HCT116 (cell line): ENCODE measurements at regions not wholly inside any gene's neighbourhood (a gene's known extent, or its start where the extent isn't known, plus 50 kb on each side); places are given as distances from the start of the nearest gene placed in this dataset.

ENCODE experiments used
- ATAC-seq: fragments of 200-7000 bp; cut with Tn5 transposase; 2 replicates; pipeline ENCODE4 v1.9.1; 2020; ENCODE audit warnings: mild to moderate bottlenecking, moderate library complexity
- BruUV-seq: library from RNA; stranded (reverse); fragments of 400-500 nt; replicated peaks from 2 replicates; lab custom pipeline; 2021; lab: Mats Ljungman, UMichigan
- CTCF ChIA-PET: fragments of 300-600 bp; sonication (Branson Sonifier 250); formaldehyde crosslinking; loops from one replicate; lab custom pipeline; 2021; ENCODE audit warnings: antibody characterized with exemption; lab: Charles Lee
- POLR2A ChIA-PET: fragments of 300-600, 350-600 bp; sonication (Branson Sonifier 250); formaldehyde crosslinking; loops from one replicate; lab custom pipeline; 2021; ENCODE audit warnings: antibody characterized with exemption; lab: Charles Lee
- RAD21 ChIA-PET, 2 experiments: fragments of 300-600 bp; sonication (Branson Sonifier 250); formaldehyde crosslinking; loops; one replicate each; lab custom pipeline; 2023; ENCODE audit warnings: low total read pairs in 2 of 2; ENCODE audit not compliant: uncharacterized antibody in 2 of 2, unreplicated experiment in 2 of 2, low non-redundant PET in 1 of 2; lab: Charles Lee
- DNase-seq: peaks from one replicate; pipeline ENCODE4 v3.0.0-alpha.2; 2010; ENCODE audit warnings: low read depth, low spot score
- H2AFZ ChIP-seq: fragments of 200-600 bp; shearing (Covaris generic), sonication (generic); 2 replicates; pipeline ENCODE4 v1.6.1; 2017; ENCODE audit warnings: low read depth, mixed run types, mixed read lengths, antibody characterized with exemption, low read length; ENCODE audit not compliant: poor library complexity, severe bottlenecking
- H3K27ac ChIP-seq: 2 replicates; pipeline ENCODE4 v1.5.1; 2012; ENCODE audit warnings: low read depth, low read length
- H3K27me3 ChIP-seq: fragments of 200-600 bp; sonication (generic); 2 replicates; pipeline ENCODE4 v1.6.1; 2016; ENCODE audit warnings: mixed run types, low read length, mixed read lengths; ENCODE audit not compliant: insufficient read depth
- H3K36me3 ChIP-seq, 2 experiments: fragments of 200-500 bp in 1 of 2; fragments of 200-600 bp in 1 of 2; sonication (Bioruptor generic) in 1 of 2; sonication (generic) in 1 of 2; 2 replicates each; pipeline versions ENCODE4 v1.5.1 to v1.6.1; 2014 to 2016; ENCODE audit warnings: low read length in 2 of 2, inconsistent platforms in 1 of 2, mixed read lengths in 1 of 2, mixed run types in 1 of 2; ENCODE audit not compliant: insufficient read depth in 2 of 2, control insufficient read depth in 1 of 2
- H3K4me1 ChIP-seq, 2 experiments: fragments of 200-600 bp in 1 of 2; sonication (generic) in 1 of 2; 2 replicates each; pipeline versions ENCODE4 v1.5.1 to v1.6.1; 2012 to 2017; ENCODE audit warnings: low read length in 2 of 2, inconsistent platforms in 1 of 2, mild to moderate bottlenecking in 1 of 2, mixed read lengths in 1 of 2, mixed run types in 1 of 2, moderate library complexity in 1 of 2; ENCODE audit not compliant: insufficient read depth in 2 of 2, control insufficient read depth in 1 of 2
- H3K4me2 ChIP-seq: fragments of 200-600 bp; sonication (generic); 2 replicates; pipeline ENCODE4 v1.6.1; 2017; ENCODE audit warnings: mixed run types, low read length, mixed read lengths
- H3K4me3 ChIP-seq, 2 experiments: fragments of 200-600 bp in 1 of 2; sonication (generic) in 1 of 2; replicated peaks in 1 of 2; 2 replicates each; pipeline ENCODE4 v1.5.1; 2011 to 2016; ENCODE audit warnings: low read length in 2 of 2, control low read depth in 1 of 2, low read depth in 1 of 2, mild to moderate bottlenecking in 1 of 2, mixed read lengths in 1 of 2, mixed run types in 1 of 2
- H3K79me2 ChIP-seq: fragments of 200-600 bp; sonication (generic); 2 replicates; pipeline ENCODE4 v1.6.1; 2017; ENCODE audit warnings: mild to moderate bottlenecking, mixed run types, low read length, moderate library complexity, mixed read lengths; ENCODE audit not compliant: insufficient read depth
- H3K9ac ChIP-seq: fragments of 200-600 bp; sonication (generic); 2 replicates; pipeline ENCODE4 v1.6.1; 2016; ENCODE audit warnings: low read length, mixed read lengths
- H3K9me2 ChIP-seq: fragments of 200-600 bp; sonication (generic), shearing (Covaris generic); 2 replicates; pipeline ENCODE4 v1.6.1; 2017; ENCODE audit warnings: mixed run types, mild to moderate bottlenecking, moderate library complexity; ENCODE audit not compliant: insufficient read depth
- H3K9me3 ChIP-seq, 2 experiments: fragments of 200-500 bp in 1 of 2; fragments of 200-600 bp in 1 of 2; sonication (Bioruptor generic) in 1 of 2; sonication (generic) in 1 of 2; 2 replicates each; pipeline ENCODE4 v1.6.1; 2014 to 2017; ENCODE audit warnings: low read length in 2 of 2, mixed read lengths in 2 of 2, inconsistent platforms in 1 of 2, low read depth in 1 of 2, mild to moderate bottlenecking in 1 of 2, mixed run types in 1 of 2, moderate library complexity in 1 of 2; ENCODE audit not compliant: control insufficient read depth in 1 of 2, insufficient read depth in 1 of 2
- H4K20me1 ChIP-seq: fragments of 200-600 bp; sonication (generic), shearing (Covaris generic); 2 replicates; pipeline ENCODE4 v1.6.1; 2017; ENCODE audit warnings: mixed run types, mild to moderate bottlenecking, moderate library complexity; ENCODE audit not compliant: insufficient read depth
- CEBPB ChIP-seq: IDR thresholded peaks from 2 replicates; pipeline ENCODE4 v1.6.1; 2012; ENCODE audit warnings: low read depth
- EGR1 ChIP-seq: IDR thresholded peaks from 2 replicates; pipeline ENCODE4 v1.6.1; 2012; ENCODE audit warnings: low read depth
- ELF1 ChIP-seq: IDR thresholded peaks from 2 replicates; pipeline ENCODE4 v1.6.1; 2012; ENCODE audit warnings: low read depth, borderline replicate concordance
- JUND ChIP-seq: IDR thresholded peaks from 2 replicates; pipeline ENCODE4 v1.6.1; 2012
- RAD21 ChIP-seq: IDR thresholded peaks from 2 replicates; pipeline ENCODE4 v1.6.1; 2012; ENCODE audit warnings: low read depth, mild to moderate bottlenecking
- SP1 ChIP-seq: IDR thresholded peaks from 2 replicates; pipeline ENCODE4 v1.6.1; 2012; ENCODE audit warnings: low read depth
- ZFX ChIP-seq: fragments of 450-650 bp; IDR thresholded peaks from 2 replicates; pipeline ENCODE4 v1.6.1; 2017
- intact Hi-C: fragments of 100-400 bp; cut with micrococcal nuclease; formaldehyde crosslinking; loops from 2 replicates; pipeline ENCODE4 v1.10.0; 2022
- TF ChIP-seq, protein P1 (sequence below): IDR thresholded peaks from 2 replicates; pipeline ENCODE4 v1.6.1; 2012

DNA sequence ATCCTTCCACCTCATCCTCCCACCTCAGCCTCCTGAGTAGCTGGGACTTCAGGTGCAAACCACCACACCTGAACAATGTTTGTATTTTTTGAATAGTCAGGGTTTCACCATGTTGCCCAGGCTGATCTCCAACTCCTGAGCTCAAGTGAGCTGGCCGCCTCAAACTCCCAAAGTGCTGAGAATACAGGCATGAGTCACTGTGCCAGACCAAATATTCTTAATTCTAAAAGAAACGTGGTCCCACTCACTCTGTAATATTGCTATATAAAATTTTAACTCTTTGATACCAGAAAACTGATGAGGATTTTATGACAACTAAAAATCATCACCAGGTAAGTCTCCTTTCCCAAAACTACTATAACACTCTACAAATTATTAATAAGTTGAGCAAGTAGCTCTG is 716.8 kb upstream of the GJE1 start:
- Histone ChIP-seq H3K9me3 (no peaks in the 10 kb centered on the region; a peak in 1 of 4 replicates), H3K79me2 (no peaks in the 10 kb centered on the region), H3K4me2 (no peak overlapping the region), H4K20me1 (no peaks in the 10 kb centered on the region), H3K27ac (no peak overlapping the region), H3K9me2 (no peaks in the 10 kb centered on the region), H3K4me1 (no peaks in the 10 kb centered on the region), H3K36me3 (no peaks in the 10 kb centered on the region), H2AFZ (no peak overlapping the region), H3K4me3 (no peak overlapping the region), H3K27me3 (no peaks in the 10 kb centered on the region), H3K9ac (no peak overlapping the region)
- RAD21 ChIA-PET, result no interaction called here
- TF ChIP-seq CEBPB (no peak), JUND (no peak), ZFX (no peak), ELF1 (no peak), SP1 (no peak), EGR1 (no peak)
- TF ChIP-seq, protein P1, sequence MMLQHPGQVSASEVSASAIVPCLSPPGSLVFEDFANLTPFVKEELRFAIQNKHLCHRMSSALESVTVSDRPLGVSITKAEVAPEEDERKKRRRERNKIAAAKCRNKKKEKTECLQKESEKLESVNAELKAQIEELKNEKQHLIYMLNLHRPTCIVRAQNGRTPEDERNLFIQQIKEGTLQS, result no peak
- CTCF ChIA-PET, result no interaction called here
- DNase-seq (no peak), ATAC-seq (no peak)
- intact Hi-C loops, result no loop called here
- POLR2A ChIA-PET, result no interaction called here
- no TSS peak for BruUV-seq

DNA sequence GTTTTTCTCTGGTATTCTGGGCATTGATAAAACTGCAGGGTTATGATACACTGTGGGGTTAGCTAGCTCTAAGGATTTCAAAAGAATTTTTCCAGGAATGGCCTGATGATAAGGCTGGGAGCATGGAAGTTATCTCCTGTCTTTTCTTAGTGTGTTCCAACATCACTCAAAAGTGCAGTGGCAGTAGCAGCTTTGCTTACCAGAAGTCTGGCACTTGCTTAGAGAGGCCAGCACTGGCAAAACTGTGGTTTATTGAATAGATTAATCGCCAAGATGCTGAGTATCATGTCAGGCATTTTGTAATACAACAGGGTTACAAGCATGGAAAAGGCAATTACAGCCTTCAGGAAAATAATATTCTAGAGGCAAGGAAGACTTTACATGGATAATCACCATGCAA is 719.5 kb upstream of the GJE1 start:
- no peaks in the 10 kb centered on the region for H3K4me1 ChIP-seq
- ATAC-seq (no peak), DNase-seq (no peak)
- no peaks in the 10 kb centered on the region for H3K9me2 ChIP-seq
- ChIA-PET POLR2A (no interaction called here), CTCF (no interaction called here), RAD21 (no interaction called here)
- no TSS peak for BruUV-seq
- H3K4me3 ChIP-seq, result no peak overlapping the region
- no peak overlapping the region for H3K4me2 ChIP-seq
- no peaks in the 10 kb centered on the region for H4K20me1 ChIP-seq
- H3K27ac ChIP-seq, result no peak overlapping the region
- intact Hi-C loops, result no loop called here
- no peaks in the 10 kb centered on the region for H3K27me3 ChIP-seq
- H3K79me2 ChIP-seq, result no peaks in the 10 kb centered on the region
- H2AFZ ChIP-seq, result no peak overlapping the region
- peaks cover 3 to 11% of the 10 kb centered on the region in 2 experiments; a peak in 2 of 4 replicates for H3K9me3 ChIP-seq
- TF ChIP-seq RAD21, result no peak
- H3K9ac ChIP-seq, result no peak overlapping the region
- H3K36me3 ChIP-seq, result no peaks in the 10 kb centered on the region
